ENCODE measurements at regions not wholly inside any gene's neighbourhood (a gene's known extent, or its start where the extent isn't known, plus 50 kb on each side); places are given as distances from the start of the nearest gene placed in this dataset.
"Not testable (repeated sequence)": the region's sequence is repeated elsewhere in the genome, so short reads cannot be mapped to it uniquely, and the experiment has no call there.

- H3K4me2 ChIP-seq (ENCODE audit: low read length); intact Hi-C loops (cut with micrococcal nuclease; ENCODE audit: unreplicated experiment); DNase-seq (ENCODE audit: low spot score); H3K9me3 ChIP-seq (ENCODE audit: low read length); H2AFZ ChIP-seq (ENCODE audit: low read length); CTCF ChIA-PET (ENCODE audit: unreplicated experiment); H3K27ac ChIP-seq (ENCODE audit: low read depth, low read length, poor library complexity, severe bottlenecking); H3K4me3 ChIP-seq (ENCODE audit: low read depth, low read length, poor library complexity, severe bottlenecking); H3K4me1 ChIP-seq (ENCODE audit: insufficient read depth, low read length, poor library complexity, severe bottlenecking); H3K36me3 ChIP-seq (ENCODE audit: insufficient read depth, low read length); POLR2A ChIA-PET; H4K20me1 ChIP-seq (ENCODE audit: insufficient read depth, low read length); H3K9me2 ChIP-seq (ENCODE audit: insufficient read depth, low read length); BruUV-seq (replicated peaks); H3K79me2 ChIP-seq (ENCODE audit: insufficient read depth, low read depth, low read length): not testable (repeated sequence)
These were observed 115.4 kb downstream of the POTEB3 start for GRCh38 chr15:21324720-21325460.

GRCh38 chr15:21284353-21284752 lies 155.9 kb downstream of the POTEB3 start:
- H3K9me3 ChIP-seq (ENCODE audit: low read length); H3K9me2 ChIP-seq (ENCODE audit: insufficient read depth, low read length); CTCF ChIA-PET (ENCODE audit: unreplicated experiment); H2AFZ ChIP-seq (ENCODE audit: low read length); DNase-seq (ENCODE audit: low spot score); BruUV-seq (replicated peaks); H3K27ac ChIP-seq (ENCODE audit: low read depth, low read length, poor library complexity, severe bottlenecking); H3K4me3 ChIP-seq (ENCODE audit: low read depth, low read length, poor library complexity, severe bottlenecking); intact Hi-C loops (cut with micrococcal nuclease; ENCODE audit: unreplicated experiment); H3K4me1 ChIP-seq (ENCODE audit: insufficient read depth, low read length, poor library complexity, severe bottlenecking); H3K4me2 ChIP-seq (ENCODE audit: low read length); H4K20me1 ChIP-seq (ENCODE audit: insufficient read depth, low read length); H3K79me2 ChIP-seq (ENCODE audit: insufficient read depth, low read depth, low read length); H3K36me3 ChIP-seq (ENCODE audit: insufficient read depth, low read length): not testable (repeated sequence)
- peak; percentile 28; the same call in 1 of the 2 replicates for TF ChIP-seq CTCF (conservative IDR thresholded peaks at IDR 0.05; ENCODE audit: low read length)
- POLR2A ChIA-PET, result interaction anchor here (1.0 kb wide), 1 partner anchor 17 kb away, joined by 3 read pairs; no protein-coding TSS in a partner anchor

- DNase-seq (ENCODE audit: low spot score); H3K4me2 ChIP-seq (ENCODE audit: low read length); H4K20me1 ChIP-seq (ENCODE audit: insufficient read depth, low read length); H3K36me3 ChIP-seq (ENCODE audit: insufficient read depth, low read length); H3K4me1 ChIP-seq (ENCODE audit: insufficient read depth, low read length, poor library complexity, severe bottlenecking); CTCF ChIA-PET (ENCODE audit: unreplicated experiment); H3K9me2 ChIP-seq (ENCODE audit: insufficient read depth, low read length); H3K4me3 ChIP-seq (ENCODE audit: low read depth, low read length, poor library complexity, severe bottlenecking); H3K79me2 ChIP-seq (ENCODE audit: insufficient read depth, low read depth, low read length); POLR2A ChIA-PET; H2AFZ ChIP-seq (ENCODE audit: low read length); intact Hi-C loops (cut with micrococcal nuclease; ENCODE audit: unreplicated experiment); H3K27ac ChIP-seq (ENCODE audit: low read depth, low read length, poor library complexity, severe bottlenecking); BruUV-seq (replicated peaks); H3K9me3 ChIP-seq (ENCODE audit: low read length): not testable (repeated sequence)
These were observed 157.1 kb downstream of the POTEB3 start for GRCh38 chr15:21283210-21283609.

- H3K27ac ChIP-seq (ENCODE audit: low read depth, low read length, poor library complexity, severe bottlenecking); H3K4me1 ChIP-seq (ENCODE audit: insufficient read depth, low read length, poor library complexity, severe bottlenecking); H3K9me2 ChIP-seq (ENCODE audit: insufficient read depth, low read length); BruUV-seq (replicated peaks); H3K4me2 ChIP-seq (ENCODE audit: low read length); H4K20me1 ChIP-seq (ENCODE audit: insufficient read depth, low read length); H2AFZ ChIP-seq (ENCODE audit: low read length); CTCF ChIA-PET (ENCODE audit: unreplicated experiment); intact Hi-C loops (cut with micrococcal nuclease; ENCODE audit: unreplicated experiment); H3K79me2 ChIP-seq (ENCODE audit: insufficient read depth, low read depth, low read length); POLR2A ChIA-PET; H3K36me3 ChIP-seq (ENCODE audit: insufficient read depth, low read length); H3K9me3 ChIP-seq (ENCODE audit: low read length); H3K4me3 ChIP-seq (ENCODE audit: low read depth, low read length, poor library complexity, severe bottlenecking); DNase-seq (ENCODE audit: low spot score): not testable (repeated sequence)
These were observed 160.0 kb downstream of the POTEB3 start for GRCh38 chr15:21280272-21280671.

GRCh38 chr15:21272176-21272982 lies 167.9 kb downstream of the POTEB3 start:
- H3K79me2 ChIP-seq (ENCODE audit: insufficient read depth, low read depth, low read length); H3K27ac ChIP-seq (ENCODE audit: low read depth, low read length, poor library complexity, severe bottlenecking); H2AFZ ChIP-seq (ENCODE audit: low read length); CTCF ChIA-PET (ENCODE audit: unreplicated experiment); H3K4me3 ChIP-seq (ENCODE audit: low read depth, low read length, poor library complexity, severe bottlenecking); BruUV-seq (replicated peaks); H3K9me3 ChIP-seq (ENCODE audit: low read length); intact Hi-C loops (cut with micrococcal nuclease; ENCODE audit: unreplicated experiment); H3K36me3 ChIP-seq (ENCODE audit: insufficient read depth, low read length); H4K20me1 ChIP-seq (ENCODE audit: insufficient read depth, low read length); H3K9me2 ChIP-seq (ENCODE audit: insufficient read depth, low read length); H3K4me2 ChIP-seq (ENCODE audit: low read length); H3K4me1 ChIP-seq (ENCODE audit: insufficient read depth, low read length, poor library complexity, severe bottlenecking); DNase-seq (ENCODE audit: low spot score): not testable (repeated sequence)
- POLR2A ChIA-PET, result interaction anchor here (0.5 kb wide), 1 partner anchor 18 kb away, joined by 3 read pairs; no protein-coding TSS in a partner anchor
